Stimulated activated CD4-positive, alpha-beta T cell treated with anti-CD3 and anti-CD28 coated beads, Interleukin-2, amount 100 ng/mL, for 48 hours (primary cell): ENCODE measurements at regions not wholly inside any gene's neighbourhood (a gene's known extent, or its start where the extent isn't known, plus 50 kb on each side); places are given as distances from the start of the nearest gene placed in this dataset.
"Not testable (repeated sequence)": the region's sequence is repeated elsewhere in the genome, so short reads cannot be mapped to it uniquely, and the experiment has no call there.

ENCODE experiments used
- DNase-seq, 2 donors: peaks; one replicate each; pipeline ENCODE4 v3.0.0-alpha.2; 2020

GRCh38 chr2:210963386-210963785, 407.0 kb downstream of the CPS1 start:
- DNase-seq = no peak

GRCh38 chr2:210964141-210964764, 407.9 kb downstream of the CPS1 start:
- no peak for DNase-seq

GRCh38 chr2:210965472-210965871, 409.1 kb downstream of the CPS1 start:
- no peak for DNase-seq

- no peak for DNase-seq
Observed at GRCh38 chr2:210966330-210966729, 409.9 kb downstream of the CPS1 start.

GRCh38 chr2:210971431-210971830, 415.0 kb downstream of the CPS1 start:
- DNase-seq = no peak

GRCh38 chr2:210986806-210987205, 430.4 kb downstream of the CPS1 start:
- not testable (repeated sequence) for DNase-seq

GRCh38 chr2:210991107-210991506, 434.7 kb downstream of the CPS1 start:
- no peak for DNase-seq

GRCh38 chr2:210994104-210994503, 437.7 kb downstream of the CPS1 start:
- no peak for DNase-seq

GRCh38 chr2:210997373-210997772, 441.0 kb downstream of the CPS1 start:
- no peak for DNase-seq

GRCh38 chr2:210998334-210998733, 441.9 kb downstream of the CPS1 start:
- DNase-seq = no peak

GRCh38 chr2:211014376-211014775, 458.0 kb downstream of the CPS1 start:
- no peak for DNase-seq

GRCh38 chr2:211014906-211015305, 458.5 kb downstream of the CPS1 start:
- no peak for DNase-seq

- not testable (repeated sequence) for DNase-seq
Observed at GRCh38 chr2:211025089-211025488, 468.7 kb downstream of the CPS1 start.

- no peak for DNase-seq
Observed at GRCh38 chr2:211026109-211026508, 469.7 kb downstream of the CPS1 start.

- DNase-seq = no peak
Observed at GRCh38 chr2:211027976-211028375, 471.6 kb downstream of the CPS1 start.

- no peak for DNase-seq
Observed at GRCh38 chr2:211033765-211034164, 477.4 kb downstream of the CPS1 start.

GRCh38 chr2:211035548-211036185, 479.3 kb downstream of the CPS1 start:
- no peak for DNase-seq

GRCh38 chr2:211045025-211045424, 488.6 kb downstream of the CPS1 start:
- DNase-seq = no peak

GRCh38 chr2:211049321-211050018, 493.1 kb downstream of the CPS1 start:
- no peak for DNase-seq

GRCh38 chr2:211055438-211055837, 499.0 kb downstream of the CPS1 start:
- DNase-seq = no peak

GRCh38 chr2:211061612-211062296, 505.4 kb downstream of the CPS1 start:
- no peak for DNase-seq

- DNase-seq = no peak
Observed at GRCh38 chr2:211062297-211062612, 505.9 kb downstream of the CPS1 start.

GRCh38 chr2:211067029-211067428, 510.6 kb downstream of the CPS1 start:
- DNase-seq = no peak
